ENCODE measurements at regions not wholly inside any gene's neighbourhood (a gene's known extent, or its start where the extent isn't known, plus 50 kb on each side); places are given as distances from the start of the nearest gene placed in this dataset.

GRCh38 chr19:32053376-32053775 lies 292.0 kb upstream of the ZNF507 start:
- Histone ChIP-seq H3F3A (replicated peaks; ENCODE audit: insufficient read depth) (no peaks in the 10 kb centered on the region), H3K4me3 (ENCODE audit: low read depth in 2 of 2, low read length in 1 of 2) (no peak overlapping the region), H3K9me2 (no peaks in the 10 kb centered on the region), H3K9me3 (no peaks in the 10 kb centered on the region; the same call in 1 of the 2 replicates), H4K20me1 (ENCODE audit: insufficient read depth) (no peaks in the 10 kb centered on the region), H3K9ac (no peak overlapping the region), H3K36me3 (replicated peaks in 1 of 2; ENCODE audit: control insufficient read depth in 1 of 2, insufficient read depth in 2 of 2, low read length in 1 of 2) (no peaks in the 10 kb centered on the region), H3K4me1 (ENCODE audit: control insufficient read depth in 1 of 2, insufficient read depth in 2 of 2, low read depth in 1 of 2, low read length in 1 of 2) (no peaks in the 10 kb centered on the region), H3K27me3 (ENCODE audit: insufficient read depth) (no peaks in the 10 kb centered on the region), H2AFZ (ENCODE audit: low read depth) (no peak overlapping the region), H3K79me2 (ENCODE audit: insufficient read depth) (no peaks in the 10 kb centered on the region), H3K27ac (ENCODE audit: low read depth in 2 of 2, low read length in 1 of 2) (no peak overlapping the region), H3K4me2 (no peak overlapping the region)
- DNase-seq = no peak
- CTCF ChIA-PET = interaction anchor here (2.8 kb wide), 1 partner anchor 12 kb away, joined by 14 read pairs; no protein-coding TSS in a partner anchor
- TF ChIP-seq FOSL2 (IDR thresholded peaks at IDR 0.05; ENCODE audit: borderline replicate concordance, low read depth) (no peak), USF2 (IDR thresholded peaks at IDR 0.05; ENCODE audit: borderline replicate concordance, low read depth, low read length) (no peak), NFIC (IDR thresholded peaks at IDR 0.05; ENCODE audit: borderline replicate concordance) (no peak), JUND (IDR thresholded peaks at IDR 0.05) (no peak), RCOR1 (IDR thresholded peaks at IDR 0.05; ENCODE audit: low read length) (no peak), SIN3A (IDR thresholded peaks at IDR 0.05; ENCODE audit: borderline replicate concordance, low read depth, low read length) (no peak), RAD21 (IDR thresholded peaks at IDR 0.05; ENCODE audit: low read length) (no peak), SMC3 (IDR thresholded peaks at IDR 0.05; ENCODE audit: low read depth, low read length) (no peak), PBX3 (IDR thresholded peaks at IDR 0.05) (no peak), USF1 (IDR thresholded peaks at IDR 0.05; ENCODE audit: borderline replicate concordance, low read depth) (no peak)
- WGBS (ENCODE audit: low lambda C conversion rate) = 7% methylated on average over 3 of the region's 3 CpGs
- POLR2A ChIA-PET = no interaction called here

GRCh38 chr19:32053861-32054260 lies 291.5 kb upstream of the ZNF507 start:
- H3K27me3 ChIP-seq (ENCODE audit: insufficient read depth) = no peaks in the 10 kb centered on the region
- H3K9me2 ChIP-seq = no peaks in the 10 kb centered on the region
- no peak overlapping the region for H3K4me2 ChIP-seq
- no peak overlapping the region for H3K4me3 ChIP-seq (ENCODE audit: low read depth in 2 of 2, low read length in 1 of 2)
- H3F3A ChIP-seq (replicated peaks; ENCODE audit: insufficient read depth) = no peaks in the 10 kb centered on the region
- TF ChIP-seq FOXJ3 (CRISPR knock-in tag; IDR thresholded peaks at IDR 0.05) (no peak), REST (IDR thresholded peaks at IDR 0.05; ENCODE audit: low read depth, low read length) (no peak), USF1 (IDR thresholded peaks at IDR 0.05; ENCODE audit: borderline replicate concordance, low read depth) (no peak), RFX5 (IDR thresholded peaks at IDR 0.05; ENCODE audit: low read length) (no peak), FOSL2 (IDR thresholded peaks at IDR 0.05; ENCODE audit: borderline replicate concordance, low read depth) (no peak), NFIC (IDR thresholded peaks at IDR 0.05; ENCODE audit: borderline replicate concordance) (no peak), MXI1 (IDR thresholded peaks at IDR 0.05; ENCODE audit: low read depth, low read length) (no peak), RCOR1 (IDR thresholded peaks at IDR 0.05; ENCODE audit: low read length) (no peak)
- no peak overlapping the region for H3K9ac ChIP-seq
- ChIA-PET CTCF (interaction anchor here (0.6 to 2.8 kb wide), 2 partner anchors 12 to 713 kb away, joined by 3 to 14 read pairs; no protein-coding TSS in a partner anchor), POLR2A (no interaction called here)
- H4K20me1 ChIP-seq (ENCODE audit: insufficient read depth) = no peaks in the 10 kb centered on the region
- no peaks in the 10 kb centered on the region for H3K36me3 ChIP-seq (replicated peaks in 1 of 2; ENCODE audit: control insufficient read depth in 1 of 2, insufficient read depth in 2 of 2, low read length in 1 of 2)
- no peaks in the 10 kb centered on the region for H3K4me1 ChIP-seq (ENCODE audit: control insufficient read depth in 1 of 2, insufficient read depth in 2 of 2, low read depth in 1 of 2, low read length in 1 of 2)
- DNase-seq = no peak
- no peak overlapping the region for H2AFZ ChIP-seq (ENCODE audit: low read depth)
- no peak overlapping the region for H3K27ac ChIP-seq (ENCODE audit: low read depth in 2 of 2, low read length in 1 of 2)
- H3K9me3 ChIP-seq = no peaks in the 10 kb centered on the region; the same call in 1 of the 2 replicates
- 20% methylated on average over 10 of the region's 10 CpGs for WGBS (ENCODE audit: low lambda C conversion rate)
- H3K79me2 ChIP-seq (ENCODE audit: insufficient read depth) = no peaks in the 10 kb centered on the region

All from SK-N-SH (cell line).